PFSK-1 (cell line): ENCODE measurements at regions not wholly inside any gene's neighbourhood (a gene's known extent, or its start where the extent isn't known, plus 50 kb on each side); places are given as distances from the start of the nearest gene placed in this dataset.

Experiments used
- POLR2AphosphoS5 ChIP-seq: IDR thresholded peaks from 2 replicates; pipeline ENCODE4 v1.6.1; 2012; ENCODE audit warnings: low read depth, mild to moderate bottlenecking, control low read depth, low read length, moderate library complexity
- REST ChIP-seq, 2 experiments: IDR thresholded peaks; 2 replicates each; pipeline versions ENCODE4 v1.6.1 to v1.8.0; 2011 to 2012; ENCODE audit warnings: low read depth in 2 of 2, low read length in 2 of 2, control low read depth in 1 of 2, inconsistent platforms in 1 of 2, mild to moderate bottlenecking in 1 of 2, moderate library complexity in 1 of 2; ENCODE audit not compliant: insufficient read depth in 1 of 2
- SIN3A ChIP-seq: IDR thresholded peaks from 2 replicates; pipeline ENCODE4 v1.6.1; 2012; ENCODE audit warnings: mild to moderate bottlenecking, low read length, moderate library complexity, borderline replicate concordance; ENCODE audit not compliant: insufficient read depth
- TAF1 ChIP-seq: IDR thresholded peaks from 2 replicates; pipeline ENCODE4 v1.6.1; 2012; ENCODE audit warnings: low read length, control low read depth, borderline replicate concordance; ENCODE audit not compliant: insufficient read depth

GRCh38 chr2:67783026-67783425 lies 279.8 kb downstream of the C1D start:
- TF ChIP-seq POLR2AphosphoS5 (no peak), TAF1 (no peak), SIN3A (no peak), REST (IDR thresholded peaks at IDR 0.05; ENCODE audit: insufficient read depth in 1 of 2, low read depth in 2 of 2, low read length in 2 of 2) (no peak)
